AML-193 (cell line): ENCODE measurements at regions not wholly inside any gene's neighbourhood (a gene's known extent, or its start where the extent isn't known, plus 50 kb on each side); places are given as distances from the start of the nearest gene placed in this dataset.
"Not testable (repeated sequence)": the region's sequence is repeated elsewhere in the genome, so short reads cannot be mapped to it uniquely, and the experiment has no call there.

Experiments
- DNase-seq, 2 experiments: peaks; one replicate each; lab custom pipeline; 2025; lab: John Stamatoyannopoulos, UW

GRCh38 chr7:20839196-20839735, 52.6 kb upstream of the SP8 start:
- DNase-seq, result no peak

DNA sequence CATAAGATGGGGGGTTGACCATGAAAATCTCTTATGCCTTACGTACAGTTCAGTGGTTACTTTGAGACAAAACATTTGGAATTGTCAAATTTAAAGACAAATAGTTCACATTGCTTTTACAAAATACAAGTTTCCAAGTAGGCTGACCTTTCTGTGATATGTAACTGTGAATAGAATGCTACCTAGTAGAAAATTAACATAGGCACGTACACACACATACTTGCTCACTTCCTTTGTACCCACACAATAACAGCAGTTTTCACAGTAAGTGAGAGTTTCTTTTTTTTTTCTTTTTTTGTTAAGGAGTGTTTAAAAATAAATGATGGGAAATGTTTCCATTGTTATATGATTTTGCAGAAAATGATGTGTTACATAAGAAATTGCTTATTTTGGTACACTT, 53.3 kb upstream of the SP8 start:
- no peak for DNase-seq

- no peak for DNase-seq
Observed at GRCh38 chr7:20846791-20847190, 60.1 kb upstream of the SP8 start.

- no peak for DNase-seq
Observed at GRCh38 chr7:20858951-20859350, 72.3 kb upstream of the SP8 start.

- no peak for DNase-seq
Observed at GRCh38 chr7:20861468-20861867, 74.8 kb upstream of the SP8 start.

- DNase-seq, result no peak
Observed at GRCh38 chr7:20862554-20862953, 75.9 kb upstream of the SP8 start.

GRCh38 chr7:20864221-20864620, 77.5 kb upstream of the SP8 start:
- no peak for DNase-seq

DNA sequence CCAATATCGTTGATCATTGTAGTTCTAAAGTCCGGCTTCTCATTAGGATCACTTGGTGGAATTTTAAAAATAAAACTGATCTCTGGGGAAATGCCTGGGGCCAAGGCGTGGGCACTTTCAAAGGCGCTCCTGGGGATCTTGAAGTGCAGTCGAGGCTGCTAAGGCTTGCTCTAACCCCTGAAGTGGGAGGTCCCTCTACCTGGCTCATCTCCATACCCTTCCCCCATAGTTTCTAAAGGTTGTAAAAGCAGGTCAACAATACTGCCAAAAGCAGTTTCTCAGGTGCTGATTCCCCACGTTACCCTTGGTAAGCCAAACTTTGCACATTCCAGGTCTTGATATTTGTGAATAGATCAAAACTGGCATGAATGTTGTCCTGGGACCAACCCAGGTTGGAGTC, 79.0 kb upstream of the SP8 start:
- DNase-seq, result no peak

DNA sequence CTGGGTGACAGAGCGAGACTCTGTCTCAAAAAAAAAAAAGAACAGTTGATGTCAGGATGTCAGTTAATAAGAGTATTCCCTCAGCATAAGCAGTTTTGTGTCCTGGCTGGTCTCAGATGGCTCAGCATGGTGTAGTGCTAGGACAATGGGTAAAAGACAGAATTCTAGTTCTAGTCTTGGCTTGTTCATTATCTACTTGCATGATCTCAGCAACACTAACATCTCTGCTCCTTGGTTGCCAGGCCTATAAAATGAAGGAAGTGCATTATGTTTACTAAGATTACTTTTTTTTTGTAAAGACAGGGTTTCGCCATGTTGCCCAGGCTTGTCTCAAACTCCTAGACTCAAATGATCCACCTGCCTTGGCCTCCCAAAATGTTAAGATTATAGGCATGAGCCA, 84.3 kb upstream of the SP8 start:
- DNase-seq, result no peak

- no peak for DNase-seq
Observed at GRCh38 chr7:20892776-20893175, 106.1 kb upstream of the SP8 start.

DNA sequence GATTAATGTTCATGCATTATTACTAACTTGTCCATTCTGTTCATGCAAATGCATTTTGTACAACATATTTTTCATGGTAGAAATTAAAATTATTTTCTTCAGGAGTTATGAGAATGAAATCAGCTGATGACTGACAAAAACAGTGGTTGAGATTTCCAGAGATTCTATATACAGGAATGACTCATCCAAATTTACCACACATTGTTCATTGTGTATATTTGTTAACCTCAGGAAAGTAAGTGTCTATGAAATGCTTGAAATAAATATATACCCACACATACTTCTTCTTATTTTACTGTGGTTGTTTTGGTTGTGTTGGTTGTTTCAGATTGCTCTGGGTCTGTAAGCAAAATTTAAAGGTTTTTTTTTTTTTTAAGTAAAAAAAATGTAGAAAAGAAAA, 108.1 kb upstream of the SP8 start:
- no peak for DNase-seq

DNA sequence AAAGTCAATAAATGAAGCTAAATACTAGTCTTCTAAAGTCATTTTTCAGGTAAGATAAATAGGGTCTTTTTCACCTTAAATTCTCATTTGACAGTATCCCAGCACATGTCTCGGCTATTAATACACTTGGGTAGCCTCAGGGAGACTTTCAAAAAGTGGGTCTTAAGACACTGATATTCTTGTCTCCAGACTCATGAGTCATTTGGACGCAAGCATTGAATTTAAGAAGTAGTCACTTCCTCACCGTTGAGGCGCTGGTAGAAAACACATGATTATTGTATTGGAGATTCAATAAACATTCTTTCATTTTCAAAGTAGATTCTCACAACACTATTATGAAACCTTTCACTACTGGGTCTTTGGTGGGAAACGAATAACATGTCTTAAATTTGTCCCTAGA, 108.9 kb upstream of the SP8 start:
- DNase-seq, result no peak

GRCh38 chr7:20896996-20897395, 110.3 kb upstream of the SP8 start:
- DNase-seq, result peak; percentile 9 to 33

DNA sequence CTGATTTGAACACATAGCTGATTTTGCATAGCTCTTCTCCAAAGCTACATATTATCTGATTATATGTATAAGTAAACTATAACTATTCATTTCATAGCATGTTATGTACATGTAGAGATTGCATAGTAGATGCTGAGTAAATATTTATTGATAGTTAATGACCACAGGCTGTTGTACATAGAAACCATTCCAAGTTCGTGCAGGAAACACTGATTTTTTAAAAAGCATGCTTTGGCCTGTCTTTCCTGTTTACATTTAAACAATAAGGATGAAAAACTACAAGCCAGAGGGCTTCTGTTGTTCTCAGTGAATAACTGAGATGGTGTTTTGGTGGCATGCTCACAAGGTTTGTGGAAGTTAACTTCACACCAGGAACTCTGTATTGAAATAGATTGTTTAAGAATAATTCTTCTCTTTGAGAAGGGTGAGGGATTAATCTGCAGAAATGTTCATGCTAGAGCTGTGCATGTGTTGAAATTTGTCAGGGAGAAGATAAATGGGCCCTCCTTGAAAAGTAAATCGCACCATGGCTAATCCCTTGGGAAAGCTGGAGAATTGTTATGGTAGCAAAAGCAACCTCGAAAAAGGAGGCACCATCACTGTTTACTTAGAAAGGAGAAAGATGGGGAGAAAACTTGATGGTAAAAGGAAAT, 120.2 kb upstream of the SP8 start:
- no peak for DNase-seq

GRCh38 chr7:20911081-20911480, 124.4 kb upstream of the SP8 start:
- no peak for DNase-seq

DNA sequence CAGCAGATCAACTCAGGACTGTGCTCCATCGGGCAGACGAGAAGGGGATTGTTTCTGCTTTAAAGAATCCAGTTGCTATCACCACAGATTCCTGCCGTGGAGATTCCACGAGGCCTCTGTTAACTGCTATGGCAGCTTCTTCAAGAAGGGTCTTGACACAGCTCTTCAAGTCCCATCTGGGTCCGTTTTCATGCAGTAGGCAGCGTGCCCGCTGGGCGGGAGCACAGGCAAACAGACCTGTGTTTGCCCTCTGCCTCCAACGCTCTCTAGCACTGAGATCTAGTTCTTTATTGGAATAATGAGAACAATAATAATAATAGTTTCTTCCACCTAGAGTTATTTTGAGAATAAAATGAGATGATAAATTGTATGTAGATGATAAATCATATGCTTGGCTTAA, 127.2 kb upstream of the SP8 start:
- no peak for DNase-seq

DNA sequence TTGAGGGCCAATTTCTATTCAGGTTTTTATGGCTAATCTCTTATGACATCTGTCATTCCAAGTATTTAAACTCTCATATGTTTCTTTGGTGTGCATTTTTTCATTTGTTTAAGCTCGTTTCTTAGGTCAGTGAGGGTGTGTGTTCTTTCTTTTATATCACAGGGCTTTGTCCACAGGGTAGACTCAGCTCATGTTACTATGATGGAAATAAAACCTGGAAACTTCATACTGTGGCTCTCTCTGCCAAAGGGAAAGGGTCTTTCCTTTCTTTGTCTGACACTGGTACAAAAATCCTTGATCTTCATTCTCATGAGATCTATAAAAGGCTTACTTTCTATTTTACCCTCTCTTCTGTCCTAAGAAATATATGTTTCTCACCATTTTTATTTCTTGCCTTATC, 129.6 kb upstream of the SP8 start:
- DNase-seq, result no peak

DNA sequence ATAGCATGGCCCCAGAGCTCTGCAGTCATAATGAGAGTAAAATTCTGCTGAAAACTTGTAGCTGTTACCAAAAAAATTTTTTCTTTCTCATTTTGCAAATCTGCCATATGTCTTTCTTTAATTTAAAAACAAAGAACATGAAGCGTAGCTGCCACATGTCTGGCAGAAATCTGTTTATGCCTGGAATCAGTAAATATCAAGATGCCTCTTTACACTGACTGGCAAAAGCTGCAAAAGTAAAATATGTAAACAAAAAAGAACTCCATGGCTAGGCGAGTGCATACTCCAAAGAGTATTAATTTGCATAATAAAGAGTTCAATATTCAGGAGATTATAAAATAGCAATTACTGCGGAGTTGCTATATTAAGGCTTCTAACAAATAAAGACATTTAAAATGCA, 130.9 kb upstream of the SP8 start:
- no peak for DNase-seq

DNA sequence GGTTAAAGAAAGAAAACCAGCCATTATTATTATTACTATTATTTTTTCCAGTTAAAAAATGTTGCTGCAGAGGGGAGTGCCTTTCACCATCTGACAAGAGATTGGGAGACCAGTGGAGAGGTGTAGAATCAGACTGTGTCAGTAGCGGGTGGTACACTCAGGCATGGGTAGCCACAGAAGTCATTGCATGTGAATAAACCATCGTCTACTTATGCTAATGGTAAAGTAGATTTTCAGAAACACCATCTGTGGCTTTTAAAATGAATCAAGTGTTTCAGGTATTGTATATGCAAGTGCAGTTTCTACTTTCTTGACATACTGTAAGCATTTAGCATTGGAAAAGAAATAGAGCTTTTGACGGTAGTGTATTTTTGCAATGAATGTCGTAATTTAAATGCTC, 131.5 kb upstream of the SP8 start:
- DNase-seq, result no peak

GRCh38 chr7:20927178-20927577, 140.5 kb upstream of the SP8 start:
- DNase-seq, result not testable (repeated sequence)

GRCh38 chr7:20927976-20928375, 141.3 kb upstream of the SP8 start:
- no peak for DNase-seq

GRCh38 chr7:20929199-20929598, 142.5 kb upstream of the SP8 start:
- DNase-seq, result no peak

GRCh38 chr7:20931739-20932138, 145.1 kb upstream of the SP8 start:
- DNase-seq, result no peak

DNA sequence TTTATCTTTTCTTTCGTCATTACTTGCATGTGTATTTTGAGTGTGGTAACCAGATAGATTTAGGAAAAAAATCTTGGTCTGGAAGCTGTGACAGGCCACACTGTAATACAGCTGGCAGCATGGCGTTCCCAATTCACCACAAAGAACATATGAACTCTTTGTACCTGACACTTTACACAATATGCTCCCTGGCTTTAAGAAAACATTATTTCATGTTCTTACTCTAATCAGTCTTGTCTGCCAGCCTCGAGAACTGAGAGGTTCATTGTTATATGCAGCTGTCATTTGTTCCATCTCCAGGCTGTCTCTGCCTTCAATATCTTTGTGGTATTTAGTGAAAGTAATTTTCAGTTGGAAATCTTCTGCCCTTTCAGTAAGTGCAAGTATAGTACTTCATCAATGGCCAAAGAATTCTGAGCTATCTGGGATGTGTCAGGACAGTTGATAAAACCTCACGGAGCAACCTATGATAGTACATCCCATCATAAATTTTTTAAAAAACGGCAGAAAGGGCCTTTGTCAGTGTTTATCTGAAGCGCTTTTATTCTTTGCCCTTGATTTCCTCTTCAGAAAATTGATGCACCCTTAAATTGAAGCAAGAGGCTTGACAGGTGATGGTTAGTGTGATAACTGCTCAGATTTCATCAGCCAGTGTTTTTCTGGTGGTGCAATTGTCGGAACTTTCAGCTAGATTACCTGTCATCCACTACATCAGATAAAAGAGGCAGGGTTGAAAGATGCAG, 146.3 kb upstream of the SP8 start:
- no peak for DNase-seq
